SK-N-MC (cell line): ENCODE measurements at regions not wholly inside any gene's neighbourhood (a gene's known extent, or its start where the extent isn't known, plus 50 kb on each side); places are given as distances from the start of the nearest gene placed in this dataset.

Source experiments
- EZH2 ChIP-seq: fragments of 200-600 bp; sonication (generic); IDR thresholded peaks from one replicate; pipeline ENCODE4 v1.6.1; 2017; ENCODE audit warnings: antibody characterized with exemption
- FOXP2 ChIP-seq: optimal IDR thresholded peaks from 2 replicates; pipeline ENCODE3; 2011; ENCODE audit warnings: mild to moderate bottlenecking, moderate library complexity; ENCODE audit not compliant: insufficient read depth; ENCODE audit errors: extremely low read length, control extremely low read depth
- POLR2AphosphoS5 ChIP-seq: IDR thresholded peaks from 2 replicates; pipeline ENCODE4 v1.6.1; 2012; ENCODE audit warnings: mild to moderate bottlenecking, low read depth, low read length, borderline replicate concordance

DNA sequence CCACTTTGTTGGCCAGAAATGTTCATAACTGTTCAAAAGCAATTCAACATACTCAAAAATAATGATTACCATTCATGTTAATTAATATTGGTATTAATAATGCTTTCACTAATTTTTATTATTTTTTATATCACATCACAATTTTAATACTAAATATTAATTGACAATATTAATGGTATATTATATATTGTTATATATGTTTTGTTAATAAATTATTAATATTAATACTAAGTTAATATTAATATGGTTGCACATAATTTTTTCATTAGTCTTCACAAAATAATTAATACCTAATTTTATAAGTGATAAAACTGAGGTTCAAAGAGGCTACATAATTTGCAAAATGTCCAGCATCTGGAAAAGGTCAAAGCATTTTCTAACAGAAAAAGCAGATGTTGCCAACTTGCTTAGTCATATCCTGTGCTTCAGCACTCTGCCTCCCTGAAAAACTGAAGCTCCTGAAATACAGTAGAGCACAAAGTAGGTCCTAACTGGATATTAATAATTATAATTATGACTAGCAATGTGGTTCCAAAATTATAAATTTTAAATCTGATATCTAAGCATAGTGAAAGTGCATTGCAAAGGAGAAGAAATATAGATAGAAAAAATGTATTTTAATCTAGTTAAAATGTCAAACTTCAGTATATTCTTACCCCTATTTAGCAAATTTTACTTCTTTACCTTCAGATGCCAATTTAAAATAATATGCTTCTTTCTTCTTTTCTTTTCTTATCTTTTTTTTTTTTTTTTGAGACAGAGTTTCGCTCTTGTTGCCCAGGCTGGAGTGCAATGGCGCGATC lies 123.2 kb upstream of the TNFSF4 start:
- no peak for TF ChIP-seq POLR2AphosphoS5
- TF ChIP-seq FOXP2 = no peak
- no peak for TF ChIP-seq EZH2
